CD14-positive monocyte (primary cell): ENCODE measurements at regions not wholly inside any gene's neighbourhood (a gene's known extent, or its start where the extent isn't known, plus 50 kb on each side); places are given as distances from the start of the nearest gene placed in this dataset.
"Not testable (repeated sequence)": the region's sequence is repeated elsewhere in the genome, so short reads cannot be mapped to it uniquely, and the experiment has no call there.

Experiments used
- DNase-seq, 3 donors: peaks; one replicate each; pipeline ENCODE4 v3.0.0-alpha.2; 2011 to 2022
- H2AFZ ChIP-seq: 2 replicates; pipeline ENCODE4 v1.6.0; 2012; ENCODE audit warnings: mild to moderate bottlenecking, low read depth, low read length, inconsistent platforms; ENCODE audit not compliant: insufficient read depth, poor library complexity, severe bottlenecking
- H3K27ac ChIP-seq, 2 donors: 1 replicate in 1 of 2; 2 replicates in 1 of 2; pipeline ENCODE4 v1.5.1; 2012 to 2013; ENCODE audit warnings: low read length in 2 of 2, control low read depth in 1 of 2, inconsistent platforms in 1 of 2, low read depth in 1 of 2, mild to moderate bottlenecking in 1 of 2
- H3K27me3 ChIP-seq, 2 donors: one replicate each; pipeline versions ENCODE4 v1.6.0 to v1.6.1; 2011 to 2013; ENCODE audit warnings: low read length in 2 of 2; ENCODE audit not compliant: control insufficient read depth in 2 of 2, insufficient read depth in 2 of 2
- H3K36me3 ChIP-seq, 2 donors: replicated peaks in 1 of 2; 1 replicate in 1 of 2; 2 replicates in 1 of 2; pipeline versions ENCODE4 v1.5.1 to v1.6.1; 2012 to 2013; ENCODE audit warnings: low read length in 2 of 2, control low read depth in 1 of 2, inconsistent platforms in 1 of 2, mild to moderate bottlenecking in 1 of 2; ENCODE audit not compliant: insufficient read depth in 2 of 2, control insufficient read depth in 1 of 2
- H3K4me1 ChIP-seq, 2 donors: 1 replicate in 1 of 2; 2 replicates in 1 of 2; pipeline versions ENCODE4 v1.5.1 to v1.6.1; 2012 to 2013; ENCODE audit warnings: low read length in 2 of 2, control low read depth in 1 of 2, inconsistent platforms in 1 of 2, mild to moderate bottlenecking in 1 of 2, moderate library complexity in 1 of 2; ENCODE audit not compliant: insufficient read depth in 2 of 2, control insufficient read depth in 1 of 2
- H3K4me2 ChIP-seq: replicated peaks from 2 replicates; pipeline ENCODE3; 2012; ENCODE audit warnings: low read length, moderate library complexity, mild to moderate bottlenecking; ENCODE audit not compliant: poor library complexity, severe bottlenecking; ENCODE audit errors: extremely low read depth
- H3K4me3 ChIP-seq, 3 experiments: fragments of 200-600 bp in 1 of 3; sonication (generic) in 1 of 3; replicated peaks in 1 of 3; 1 replicate in 2 of 3; 2 replicates in 1 of 3; pipeline ENCODE4 v1.5.1; 2011 to 2013; ENCODE audit warnings: low read length in 3 of 3, mild to moderate bottlenecking in 3 of 3, control low read depth in 2 of 3, low read depth in 2 of 3, inconsistent platforms in 1 of 3, moderate library complexity in 1 of 3
- H3K79me2 ChIP-seq: 2 replicates; pipeline ENCODE4 v1.6.0; 2012; ENCODE audit warnings: mild to moderate bottlenecking, control low read depth, inconsistent platforms, low read length, moderate library complexity; ENCODE audit not compliant: insufficient read depth
- H3K9ac ChIP-seq: 2 replicates; pipeline ENCODE4 v1.6.0; 2017; ENCODE audit warnings: low read length, mild to moderate bottlenecking; ENCODE audit not compliant: insufficient read depth, poor library complexity, severe bottlenecking
- H3K9me3 ChIP-seq, 2 donors: replicated peaks in 1 of 2; 1 replicate in 1 of 2; 2 replicates in 1 of 2; pipeline versions ENCODE4 v1.5.1 to v1.6.1; 2012 to 2013; ENCODE audit warnings: low read length in 2 of 2, control low read depth in 1 of 2; ENCODE audit not compliant: control insufficient read depth in 1 of 2, insufficient read depth in 1 of 2
- H4K20me1 ChIP-seq: 2 replicates; pipeline ENCODE4 v1.6.0; 2012; ENCODE audit warnings: mild to moderate bottlenecking, low read length, control low read depth, moderate library complexity; ENCODE audit not compliant: insufficient read depth
- H3K27ac Mint-ChIP-seq, 7 donors: one replicate each; pipeline ENCODE4 v1.8.0; 2020; ENCODE audit warnings: mild to moderate bottlenecking in 7 of 7, mixed read lengths in 7 of 7, moderate library complexity in 6 of 7, inconsistent platforms in 2 of 7
- H3K27me3 Mint-ChIP-seq, 3 donors: one replicate each; pipeline ENCODE4 v1.8.0; 2021 to 2022; ENCODE audit warnings: low read depth in 3 of 3, mild to moderate bottlenecking in 3 of 3, mixed read lengths in 3 of 3, moderate library complexity in 3 of 3, inconsistent platforms in 1 of 3
- H3K36me3 Mint-ChIP-seq, 2 donors: one replicate each; pipeline ENCODE4 v1.8.0; 2020; ENCODE audit warnings: mixed read lengths in 2 of 2, inconsistent platforms in 1 of 2, mild to moderate bottlenecking in 1 of 2
- H3K4me1 Mint-ChIP-seq: one replicate; pipeline ENCODE4 v1.8.0; 2020; ENCODE audit warnings: mild to moderate bottlenecking, mixed read lengths
- H3K4me3 Mint-ChIP-seq, 2 donors: one replicate each; pipeline ENCODE4 v1.8.0; 2020; ENCODE audit warnings: mild to moderate bottlenecking in 2 of 2, mixed read lengths in 2 of 2, moderate library complexity in 1 of 2
- H3K9me3 Mint-ChIP-seq, 7 donors: one replicate each; pipeline ENCODE4 v1.8.0; 2020 to 2022; ENCODE audit warnings: mixed read lengths in 7 of 7, mild to moderate bottlenecking in 6 of 7, moderate library complexity in 6 of 7, inconsistent platforms in 2 of 7
- WGBS: methylation state at CpG from one replicate; pipeline ENCODE4 v1.1.5; 2013; ENCODE audit warnings: missing lambda C conversion rate; ENCODE audit not compliant: insufficient coverage; 5-methylcytosine and 5-hydroxymethylcytosine counted together
- intact Hi-C, 2 donors: fragments of 100-400 bp; cut with micrococcal nuclease; formaldehyde crosslinking; loops; one replicate each; pipeline versions ENCODE4 v1.15.0 to v1.15.1; 2023
- TF ChIP-seq, protein P1 (sequence below): fragments of 200-600 bp; IDR thresholded peaks from one replicate; pipeline ENCODE4 v1.8.0; 2022; ENCODE audit warnings: antibody characterized with exemption, mild to moderate bottlenecking

DNA sequence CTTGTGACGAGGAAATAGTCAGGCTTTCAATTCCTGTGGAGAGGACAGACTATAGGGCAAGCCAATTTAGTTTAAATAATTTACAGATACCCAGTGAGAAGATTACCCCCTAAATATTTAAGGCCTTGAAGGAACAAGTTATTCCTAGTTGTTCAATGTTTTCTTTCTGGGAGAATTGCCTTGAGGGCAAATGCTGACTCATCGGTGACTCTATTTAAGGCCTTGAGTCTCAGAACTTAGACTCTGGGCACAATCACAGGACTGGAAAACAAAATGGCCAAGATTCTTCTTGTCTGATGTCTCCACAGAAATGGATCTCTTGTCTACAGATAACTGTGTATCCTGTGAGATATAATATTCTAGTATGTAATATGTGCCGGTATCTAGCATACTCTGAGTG, 467.1 kb downstream of the SUCLG1 start:
- Histone ChIP-seq H3K79me2 (no peaks in the 10 kb centered on the region), H2AFZ (no peak overlapping the region), H3K9me3 (peaks cover 0 to 3% of the 10 kb centered on the region in 2 donors), H3K4me2 (no peak overlapping the region), H3K27ac (no peak overlapping the region), H3K9ac (no peak overlapping the region), H3K4me3 (no peak overlapping the region), H3K4me1 (no peaks in the 10 kb centered on the region), H3K27me3 (no peaks in the 10 kb centered on the region), H4K20me1 (no peaks in the 10 kb centered on the region), H3K36me3 (no peaks in the 10 kb centered on the region)
- TF ChIP-seq, protein P1, sequence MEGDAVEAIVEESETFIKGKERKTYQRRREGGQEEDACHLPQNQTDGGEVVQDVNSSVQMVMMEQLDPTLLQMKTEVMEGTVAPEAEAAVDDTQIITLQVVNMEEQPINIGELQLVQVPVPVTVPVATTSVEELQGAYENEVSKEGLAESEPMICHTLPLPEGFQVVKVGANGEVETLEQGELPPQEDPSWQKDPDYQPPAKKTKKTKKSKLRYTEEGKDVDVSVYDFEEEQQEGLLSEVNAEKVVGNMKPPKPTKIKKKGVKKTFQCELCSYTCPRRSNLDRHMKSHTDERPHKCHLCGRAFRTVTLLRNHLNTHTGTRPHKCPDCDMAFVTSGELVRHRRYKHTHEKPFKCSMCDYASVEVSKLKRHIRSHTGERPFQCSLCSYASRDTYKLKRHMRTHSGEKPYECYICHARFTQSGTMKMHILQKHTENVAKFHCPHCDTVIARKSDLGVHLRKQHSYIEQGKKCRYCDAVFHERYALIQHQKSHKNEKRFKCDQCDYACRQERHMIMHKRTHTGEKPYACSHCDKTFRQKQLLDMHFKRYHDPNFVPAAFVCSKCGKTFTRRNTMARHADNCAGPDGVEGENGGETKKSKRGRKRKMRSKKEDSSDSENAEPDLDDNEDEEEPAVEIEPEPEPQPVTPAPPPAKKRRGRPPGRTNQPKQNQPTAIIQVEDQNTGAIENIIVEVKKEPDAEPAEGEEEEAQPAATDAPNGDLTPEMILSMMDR: no peak
- intact Hi-C loops: no loop called here
- no peaks in the 10 kb centered on the region for H3K4me1 Mint-ChIP-seq
- no peak overlapping the region for H3K4me3 Mint-ChIP-seq
- 100% methylated on average over 1 of the region's 3 CpGs for WGBS
- H3K9me3 Mint-ChIP-seq: peaks cover 0 to 3% (median 2%) of the 10 kb centered on the region in 7 donors
- DNase-seq: no peak
- no peak overlapping the region for H3K27ac Mint-ChIP-seq
- H3K36me3 Mint-ChIP-seq: no peaks in the 10 kb centered on the region
- no peaks in the 10 kb centered on the region for H3K27me3 Mint-ChIP-seq

- Histone ChIP-seq H3K36me3 (no peaks in the 10 kb centered on the region), H3K4me2 (no peak overlapping the region), H3K9me3 (peaks cover 0 to 3% of the 10 kb centered on the region in 2 donors), H3K79me2 (no peaks in the 10 kb centered on the region), H4K20me1 (no peaks in the 10 kb centered on the region), H3K27me3 (no peaks in the 10 kb centered on the region), H3K4me1 (no peaks in the 10 kb centered on the region), H2AFZ (no peak overlapping the region), H3K9ac (no peak overlapping the region), H3K4me3 (no peak overlapping the region), H3K27ac (no peak overlapping the region)
- WGBS: no CpG with 5 or more reads among the region's 1 CpG
- intact Hi-C loops: no loop called here
- Mint-ChIP-seq H3K9me3 (peaks cover 0 to 5% (median 2%) of the 10 kb centered on the region in 7 donors), H3K36me3 (no peaks in the 10 kb centered on the region), H3K27me3 (no peaks in the 10 kb centered on the region), H3K4me3 (no peak overlapping the region), H3K4me1 (no peaks in the 10 kb centered on the region), H3K27ac (no peak overlapping the region)
- TF ChIP-seq, protein P1: no peak
- DNase-seq: no peak
Observed at GRCh38 chr2:83990636-83991035, 468.4 kb downstream of the SUCLG1 start.

DNA sequence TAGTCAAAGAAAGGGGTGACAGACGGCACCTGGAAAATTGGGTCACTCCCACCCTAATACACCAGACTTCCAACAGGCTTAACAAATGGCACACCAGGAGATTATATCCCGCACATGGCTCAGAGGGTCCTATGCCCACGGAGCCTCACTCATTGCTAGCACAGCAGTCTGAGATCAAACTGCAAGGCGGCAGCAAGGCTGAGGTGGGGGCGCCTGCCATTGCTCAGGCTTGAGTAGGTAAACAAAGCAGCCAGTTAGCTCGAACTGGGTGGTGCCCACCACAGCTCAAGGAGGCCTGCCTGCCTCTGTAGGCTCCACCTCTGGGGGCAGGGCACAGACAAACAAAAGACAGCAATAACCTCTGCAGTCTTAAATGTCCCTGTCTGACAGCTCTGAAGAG, 482.5 kb downstream of the SUCLG1 start:
- peaks cover 4 to 10% (median 7%) of the 10 kb centered on the region in 7 donors for H3K9me3 Mint-ChIP-seq
- 81% methylated on average over 6 of the region's 6 CpGs for WGBS
- DNase-seq, H3K27ac ChIP-seq, H3K27ac Mint-ChIP-seq, H3K4me3 Mint-ChIP-seq, H3K27me3 Mint-ChIP-seq, H3K36me3 ChIP-seq, H3K4me2 ChIP-seq, intact Hi-C loops, H3K79me2 ChIP-seq, H3K27me3 ChIP-seq, H2AFZ ChIP-seq, H3K4me1 Mint-ChIP-seq, H4K20me1 ChIP-seq, H3K4me1 ChIP-seq, H3K36me3 Mint-ChIP-seq, H3K4me3 ChIP-seq, H3K9me3 ChIP-seq, H3K9ac ChIP-seq: not testable (repeated sequence)
